Activated CD8-positive, alpha-beta memory T cell treated with anti-CD3 and anti-CD28 coated beads for 4 hours (primary cell): ENCODE measurements at regions not wholly inside any gene's neighbourhood (a gene's known extent, or its start where the extent isn't known, plus 50 kb on each side); places are given as distances from the start of the nearest gene placed in this dataset.

Experiments used
- DNase-seq, 2 donors: peaks; one replicate each; pipeline ENCODE4 v3.0.0-alpha.2; 2020; ENCODE audit warnings: low read depth in 2 of 2

GRCh38 chr20:48015141-48015910 lies 230.0 kb upstream of the SULF2 start:
- DNase-seq: no peak

- no peak for DNase-seq
Measured at GRCh38 chr20:48012401-48012974, 227.2 kb upstream of the SULF2 start.

- no peak for DNase-seq
Measured at GRCh38 chr20:48011025-48011424, 225.7 kb upstream of the SULF2 start.

GRCh38 chr20:48010623-48011022 lies 225.3 kb upstream of the SULF2 start:
- DNase-seq: no peak

GRCh38 chr20:48008850-48009515 lies 223.7 kb upstream of the SULF2 start:
- DNase-seq: no peak

- DNase-seq: no peak
Measured at GRCh38 chr20:48007351-48007750, 222.1 kb upstream of the SULF2 start.

- no peak for DNase-seq
Measured at GRCh38 chr20:48006036-48006833, 221.0 kb upstream of the SULF2 start.

GRCh38 chr20:48003021-48003420 lies 217.7 kb upstream of the SULF2 start:
- no peak for DNase-seq

GRCh38 chr20:48002517-48002970 lies 217.3 kb upstream of the SULF2 start:
- DNase-seq: no peak

- DNase-seq: no peak
Measured at GRCh38 chr20:47999166-47999565, 213.9 kb upstream of the SULF2 start.

- no peak for DNase-seq
Measured at GRCh38 chr20:47998736-47999135, 213.5 kb upstream of the SULF2 start.

GRCh38 chr20:47995661-47996060 lies 210.4 kb upstream of the SULF2 start:
- DNase-seq: no peak

- no peak for DNase-seq
Measured at GRCh38 chr20:47993817-47994216, 208.5 kb upstream of the SULF2 start.

GRCh38 chr20:47993035-47993755 lies 207.9 kb upstream of the SULF2 start:
- no peak for DNase-seq

- DNase-seq: no peak
Measured at GRCh38 chr20:47991875-47992488, 206.7 kb upstream of the SULF2 start.

GRCh38 chr20:47990507-47991150 lies 205.3 kb upstream of the SULF2 start:
- DNase-seq: no peak

GRCh38 chr20:47989957-47990356 lies 204.7 kb upstream of the SULF2 start:
- DNase-seq: no peak

GRCh38 chr20:47988676-47989075 lies 203.4 kb upstream of the SULF2 start:
- no peak for DNase-seq

GRCh38 chr20:47985092-47985850 lies 200.0 kb upstream of the SULF2 start:
- no peak for DNase-seq

GRCh38 chr20:47984437-47984836 lies 199.2 kb upstream of the SULF2 start:
- DNase-seq: no peak
